CD4-positive, alpha-beta T cell treated with Interleukin-10 for 1 hour (primary cell): ENCODE measurements at regions not wholly inside any gene's neighbourhood (a gene's known extent, or its start where the extent isn't known, plus 50 kb on each side); places are given as distances from the start of the nearest gene placed in this dataset.
"Not testable (repeated sequence)": the region's sequence is repeated elsewhere in the genome, so short reads cannot be mapped to it uniquely, and the experiment has no call there.

Source experiments
- DNase-seq: peaks from one replicate; pipeline ENCODE4 v3.0.0-alpha.2; 2020

DNA sequence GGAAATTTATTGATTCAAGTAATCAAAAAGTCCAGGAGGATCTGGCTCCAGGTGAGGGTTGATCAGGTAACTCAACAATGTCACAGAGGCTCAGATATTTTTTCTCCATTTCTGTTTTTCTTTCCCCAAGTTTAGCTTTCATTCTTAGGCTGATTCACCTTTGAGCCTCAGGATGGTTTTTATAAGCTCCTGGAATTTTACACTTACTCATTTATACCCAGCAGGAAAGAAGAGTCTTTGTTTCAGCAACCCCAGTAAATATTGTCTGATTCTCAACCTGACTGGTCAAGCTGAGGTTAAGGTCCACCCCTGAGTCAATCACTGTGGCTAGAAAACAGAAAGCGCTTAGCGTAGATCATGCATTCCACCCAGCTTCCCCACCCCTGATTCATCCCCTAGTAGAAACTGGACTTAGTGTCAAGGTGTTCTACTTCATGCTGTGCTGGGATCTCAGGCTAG is 500.6 kb downstream of the KIF4B start:
- DNase-seq: no peak

DNA sequence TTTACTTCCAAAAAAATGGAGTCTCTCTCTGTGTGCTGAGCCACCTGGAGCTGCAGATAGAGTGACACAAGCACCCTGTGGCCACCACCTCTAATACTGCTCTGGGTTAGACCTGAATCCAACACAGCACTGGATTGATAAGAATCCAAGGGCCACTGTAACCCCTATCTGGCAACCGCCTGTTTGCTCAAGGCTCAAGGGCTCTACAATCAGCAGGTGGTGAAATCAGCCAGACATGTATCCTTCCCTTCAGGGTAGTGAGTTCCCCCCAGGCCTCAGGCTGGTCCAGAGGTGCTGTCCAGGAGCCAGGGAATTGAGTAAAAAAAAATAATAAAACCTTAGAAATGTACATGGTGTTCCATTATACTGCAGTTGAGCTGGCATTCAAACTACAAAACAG is 509.0 kb downstream of the KIF4B start:
- DNase-seq: no peak

DNA sequence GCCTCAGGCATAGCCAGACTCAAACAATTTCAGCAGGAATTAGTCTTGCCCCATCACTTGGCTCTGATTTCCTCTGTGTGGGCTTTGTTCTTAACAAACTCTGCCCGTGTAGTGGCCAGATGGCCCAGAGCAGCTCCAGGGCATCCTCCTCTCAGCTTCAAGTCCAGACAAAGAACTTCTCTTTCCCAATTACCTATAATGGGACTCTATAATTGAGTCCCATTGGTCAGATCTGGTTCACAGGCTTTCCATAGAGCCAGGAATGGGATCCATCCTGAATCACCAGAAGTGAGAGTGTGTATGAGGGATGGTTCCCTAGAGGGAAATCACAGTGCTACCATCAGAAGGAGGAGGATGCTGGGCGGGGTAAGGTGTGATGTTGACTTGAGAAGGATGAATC is 515.8 kb downstream of the KIF4B start:
- no peak for DNase-seq

DNA sequence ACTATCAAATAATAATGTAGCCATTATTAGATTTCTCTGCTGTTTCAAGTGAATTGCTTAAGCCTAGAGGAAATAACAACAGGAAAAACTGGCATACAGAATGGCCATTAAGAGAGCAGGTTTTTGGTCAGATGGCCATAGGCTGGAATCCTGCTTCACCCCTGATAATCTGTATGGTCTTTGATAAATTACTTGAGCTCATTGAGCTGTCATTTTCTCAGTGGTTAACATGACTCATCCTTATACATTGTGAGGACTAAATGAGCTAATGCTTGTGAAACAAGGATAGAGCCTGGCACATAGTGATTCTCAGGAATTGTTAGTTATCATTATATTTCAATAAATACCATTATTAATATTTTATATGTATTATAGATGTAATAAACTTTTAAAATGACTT is 516.5 kb downstream of the KIF4B start:
- no peak for DNase-seq

DNA sequence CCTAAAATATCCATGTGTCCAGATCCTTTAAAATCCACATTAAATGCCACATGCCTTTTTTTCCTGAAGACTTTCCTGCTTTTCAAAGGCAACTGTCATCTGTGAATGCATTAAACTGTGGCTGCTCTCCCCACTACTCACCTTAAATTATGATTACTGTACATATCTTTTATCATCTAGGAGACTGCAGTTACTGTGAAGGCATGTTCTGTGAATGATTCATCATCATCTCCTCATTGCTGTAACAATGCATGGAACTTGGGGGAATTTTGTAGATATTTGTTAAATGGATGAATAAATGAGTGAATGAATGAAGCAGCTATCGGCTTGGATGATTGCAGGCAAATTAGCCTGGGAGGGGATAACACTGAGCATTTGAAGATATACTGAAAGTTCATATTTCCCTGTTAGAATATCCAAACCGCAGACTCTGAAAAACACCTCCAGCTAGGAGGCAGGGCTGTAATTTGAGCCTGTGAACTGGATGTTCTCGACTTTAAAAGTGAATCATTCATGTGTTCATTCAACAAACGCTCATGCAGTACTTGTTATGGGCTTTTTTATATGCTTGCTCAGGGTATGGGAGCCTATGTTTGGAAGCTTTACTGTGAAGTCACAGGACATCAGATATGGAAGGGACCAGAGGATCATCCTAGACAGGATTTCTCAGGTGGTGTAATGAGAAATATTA is 519.2 kb downstream of the KIF4B start:
- no peak for DNase-seq

DNA sequence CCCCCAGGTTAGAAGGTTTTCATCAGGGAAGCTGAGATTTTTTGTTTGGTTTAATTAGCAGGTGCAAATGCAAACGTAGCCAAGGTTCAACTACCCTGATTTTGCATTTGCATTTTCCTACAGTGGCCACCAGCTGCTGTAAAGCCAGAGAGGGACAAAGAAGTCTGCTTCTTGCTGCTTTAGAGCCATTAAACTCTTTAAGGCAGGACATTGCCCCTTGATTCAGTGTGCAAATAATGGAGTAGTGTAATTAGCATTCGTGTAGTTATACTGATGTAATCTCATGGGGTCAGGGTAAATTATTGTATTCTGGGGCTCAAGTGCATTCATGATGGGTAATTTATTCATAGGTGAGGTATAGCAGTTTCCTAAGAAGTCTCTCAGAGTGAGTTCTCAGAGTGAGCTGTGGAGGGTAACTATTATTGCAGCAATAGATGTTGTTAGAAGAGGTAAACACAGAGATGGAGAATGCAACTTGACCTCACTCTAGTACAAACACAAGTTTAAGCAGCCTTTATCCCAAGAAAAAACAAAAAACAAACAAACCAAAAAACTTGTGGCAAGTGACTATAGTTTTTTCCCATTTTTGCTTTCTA is 526.5 kb downstream of the KIF4B start:
- no peak for DNase-seq

DNA sequence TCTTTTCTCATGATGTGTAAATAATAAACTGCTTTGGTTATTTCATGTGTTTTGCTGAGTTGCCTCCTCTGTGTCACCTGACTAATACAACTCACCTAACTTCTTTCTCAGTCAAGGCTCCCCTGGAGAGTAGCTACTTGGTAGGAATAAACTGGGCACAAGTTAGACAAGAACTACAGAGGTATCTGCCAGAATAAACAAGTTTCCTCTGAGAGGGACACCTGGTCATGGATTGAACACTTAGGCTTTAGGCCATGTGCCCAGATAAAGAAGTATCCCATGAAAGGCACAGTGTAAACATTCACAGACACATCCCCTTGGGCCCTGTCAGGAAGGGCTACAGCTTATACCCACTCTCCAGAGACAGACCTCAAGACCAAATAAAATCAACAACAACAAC is 532.5 kb downstream of the KIF4B start:
- no peak for DNase-seq

DNA sequence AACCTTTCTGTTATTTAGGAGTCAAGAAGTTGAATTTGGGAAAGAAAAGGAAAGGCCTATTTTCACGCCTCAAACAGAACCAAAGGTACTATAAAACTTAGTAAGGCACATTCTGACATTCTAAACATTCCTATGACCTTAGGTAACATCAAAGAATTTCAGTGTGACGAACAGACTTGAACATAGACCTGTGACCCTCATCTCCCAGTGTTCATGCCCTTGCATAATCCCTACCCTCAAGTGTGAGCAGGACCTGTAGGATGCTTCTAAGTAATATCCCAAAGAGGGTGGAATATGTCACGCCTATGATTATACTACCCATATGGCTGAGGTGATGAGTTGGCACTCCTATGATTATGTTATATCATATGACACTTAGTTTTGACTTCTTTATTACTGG is 540.9 kb downstream of the KIF4B start:
- DNase-seq: no peak

DNA sequence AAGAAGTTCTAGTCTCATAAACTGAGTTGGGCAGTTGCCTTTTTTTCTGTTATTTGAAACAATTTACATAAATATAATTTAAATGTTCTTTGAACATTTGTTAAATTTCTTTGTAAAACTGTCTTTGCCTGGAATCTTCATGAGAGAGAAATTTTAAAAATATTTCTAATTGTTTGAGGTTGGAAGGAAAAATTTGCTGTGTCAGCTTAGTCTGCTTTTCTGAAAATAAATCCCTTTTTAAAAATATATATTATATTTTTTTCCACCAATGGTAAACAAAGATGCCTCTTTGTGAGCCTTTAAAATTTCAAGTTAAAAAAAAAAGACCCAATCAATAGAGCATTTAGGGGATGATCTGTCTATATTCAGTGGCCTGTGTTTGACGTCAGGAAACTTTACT is 542.7 kb downstream of the KIF4B start:
- no peak for DNase-seq

DNA sequence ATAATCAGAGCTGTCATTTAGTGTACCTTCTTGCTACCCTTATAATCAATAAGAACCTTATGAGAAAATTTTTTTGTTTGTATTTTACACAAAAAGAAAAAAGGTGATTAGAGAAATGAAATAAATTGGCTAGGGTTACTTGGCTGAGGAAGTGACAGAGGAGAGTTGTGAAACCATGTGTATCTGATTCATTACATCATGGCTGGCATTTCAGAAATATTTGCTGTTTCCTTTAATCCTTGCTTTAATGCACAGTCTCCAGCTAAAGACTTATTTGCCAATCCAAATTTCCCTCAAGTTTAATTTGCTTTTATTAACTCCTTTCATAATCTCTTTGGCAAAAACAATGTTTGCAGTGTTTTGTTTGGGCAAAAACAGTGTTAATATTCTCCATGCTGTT is 543.1 kb downstream of the KIF4B start:
- DNase-seq: no peak

DNA sequence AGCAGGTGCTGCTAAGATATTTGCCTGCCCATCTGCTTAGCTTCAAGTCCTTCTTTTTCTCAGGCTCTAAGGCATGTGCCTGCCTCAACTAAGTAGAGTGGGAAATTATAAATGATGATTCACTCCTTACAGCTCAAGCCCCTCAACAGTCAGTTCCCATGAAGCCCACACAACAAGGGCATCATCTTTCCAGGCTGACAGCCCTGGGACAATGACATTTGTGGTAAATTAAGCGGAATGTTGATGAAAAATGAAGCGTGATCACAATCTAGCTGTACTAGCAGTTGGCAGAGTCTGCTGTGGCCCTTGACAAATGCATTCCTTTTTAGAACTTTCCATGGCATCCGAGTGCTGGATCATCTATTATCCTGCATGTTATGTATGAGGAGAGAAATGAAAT is 548.6 kb downstream of the KIF4B start:
- DNase-seq: no peak

DNA sequence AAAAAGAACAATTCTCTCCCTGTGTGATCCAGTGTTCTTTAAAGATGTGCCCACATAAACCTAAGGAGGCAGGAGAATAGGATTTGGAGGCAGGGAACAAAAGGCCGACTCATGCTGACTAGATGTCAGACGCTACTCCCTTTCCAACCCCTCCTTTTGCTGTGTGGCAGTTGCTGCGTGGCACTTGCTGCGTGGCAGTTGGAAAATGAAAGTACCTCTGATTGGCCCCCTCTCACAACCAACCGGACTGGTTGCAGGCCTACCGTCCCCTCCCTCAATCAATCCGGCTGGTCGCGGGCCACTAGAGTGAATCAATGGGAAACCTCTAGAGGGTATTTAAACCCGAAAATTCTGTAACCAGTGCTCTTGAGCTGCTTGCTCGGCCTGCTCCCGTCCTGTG is 551.0 kb downstream of the KIF4B start:
- no peak for DNase-seq

DNA sequence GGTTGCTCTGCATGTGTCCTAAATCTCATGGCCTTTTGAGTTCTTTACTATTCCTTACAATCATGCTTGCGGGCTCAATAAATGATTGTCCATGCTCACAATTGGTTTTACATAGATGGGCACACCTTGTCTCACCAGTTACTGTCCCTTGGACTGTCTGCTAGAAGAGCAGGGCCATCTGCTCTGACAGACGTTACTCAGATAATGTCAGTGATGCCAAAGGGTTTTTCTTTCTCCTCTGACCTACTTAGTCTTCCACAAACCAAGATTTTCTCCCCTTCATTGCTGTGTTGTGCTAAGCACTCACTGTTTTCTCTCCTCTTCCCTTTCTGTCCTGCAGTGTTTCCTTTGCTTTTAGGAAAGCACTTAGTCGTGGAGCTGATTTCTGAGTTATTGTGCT is 562.3 kb downstream of the KIF4B start:
- DNase-seq: no peak

DNA sequence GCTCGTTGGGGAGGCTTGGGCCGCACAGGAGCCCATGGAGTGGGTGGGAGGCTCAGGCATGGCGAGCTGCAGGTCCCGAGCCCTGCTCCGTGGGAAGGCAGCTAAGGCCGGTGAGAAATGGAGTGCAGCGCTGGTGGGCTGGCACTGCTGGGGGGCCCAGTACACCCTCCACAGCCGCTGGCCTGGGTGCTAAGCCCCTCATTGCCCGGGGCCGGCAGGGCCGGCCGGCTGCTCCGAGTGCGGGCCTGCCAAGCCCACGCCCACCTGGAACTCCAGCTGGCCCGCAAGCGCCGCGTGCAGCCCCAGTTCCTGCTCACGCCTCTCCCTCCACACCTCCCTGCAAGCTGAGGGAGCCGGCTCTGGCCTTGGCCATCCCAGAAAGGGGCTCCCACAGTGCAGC is 573.3 kb downstream of the KIF4B start:
- not testable (repeated sequence) for DNase-seq

DNA sequence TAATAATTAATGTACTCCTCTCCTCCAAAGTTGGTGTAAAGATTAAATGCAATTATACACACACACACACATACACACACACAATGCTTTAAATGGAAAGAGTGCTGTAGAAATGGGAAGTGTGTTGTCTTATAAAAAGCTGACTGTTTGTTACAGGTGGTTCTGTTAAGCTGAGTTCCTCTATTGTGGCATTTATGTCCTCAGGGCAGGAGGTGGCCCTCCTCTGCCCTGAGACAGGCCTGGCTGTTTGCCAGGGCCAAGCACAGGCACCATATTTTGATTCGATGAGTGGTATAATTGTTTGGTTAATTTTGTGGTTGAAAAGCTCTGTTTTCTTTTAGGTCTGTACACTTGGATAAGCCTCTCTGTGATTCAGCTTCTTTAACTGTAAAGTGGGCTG is 573.9 kb downstream of the KIF4B start:
- DNase-seq: no peak

DNA sequence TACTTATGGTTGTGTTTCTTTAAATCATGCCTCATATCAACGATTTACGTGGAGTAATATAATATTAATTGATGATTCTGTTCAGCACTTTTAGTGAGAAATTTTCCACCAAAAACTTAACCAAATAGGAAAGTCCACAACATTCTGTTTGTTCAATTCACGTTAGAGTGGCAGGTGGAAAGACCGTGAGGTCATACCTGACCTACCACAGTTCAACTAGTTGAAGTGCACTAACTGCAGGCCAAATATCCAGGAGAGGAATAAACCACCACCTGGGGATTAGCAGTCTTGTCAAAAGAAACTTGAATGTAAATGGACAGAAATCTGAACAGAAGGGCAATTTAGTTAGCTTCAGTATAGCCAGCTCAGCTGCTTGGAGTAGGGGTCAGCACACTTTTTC is 577.7 kb downstream of the KIF4B start:
- DNase-seq: no peak

DNA sequence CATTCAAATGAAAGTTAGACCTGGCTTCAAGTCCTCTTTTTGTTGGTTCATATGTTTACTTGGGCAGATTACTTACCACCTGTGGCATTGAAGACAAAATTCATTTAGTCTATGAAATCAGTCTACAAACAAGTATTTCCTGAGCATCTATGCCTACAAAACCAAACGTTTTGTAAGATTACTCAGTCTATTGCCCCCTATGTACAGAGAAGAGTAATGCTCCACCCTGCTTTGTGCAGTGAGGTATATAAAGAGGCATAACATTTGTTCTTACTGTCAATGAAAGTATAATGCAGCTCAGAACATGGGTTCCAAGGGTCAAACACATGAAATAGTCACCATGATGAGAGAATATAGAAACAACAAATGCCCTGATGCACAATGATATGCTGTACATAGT is 580.7 kb downstream of the KIF4B start:
- no peak for DNase-seq

DNA sequence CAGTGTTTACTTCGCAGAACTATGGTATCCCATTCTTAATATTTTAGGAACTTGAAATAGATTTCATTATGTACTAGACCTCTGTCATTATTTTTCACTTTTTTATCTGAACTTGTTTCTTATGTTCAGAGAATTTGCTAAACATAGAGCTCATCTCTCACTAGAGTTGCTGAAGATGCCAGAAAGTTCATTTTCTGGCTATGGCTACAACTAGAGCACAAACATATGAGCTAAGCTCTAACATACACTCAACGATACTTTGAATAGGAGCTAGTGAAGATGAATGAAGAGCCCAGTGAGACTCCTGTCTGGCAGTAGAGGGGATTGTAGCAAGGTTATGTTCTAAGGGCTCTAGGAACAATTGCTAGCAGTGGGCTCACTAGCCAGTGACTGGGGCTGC is 582.2 kb downstream of the KIF4B start:
- DNase-seq: no peak

DNA sequence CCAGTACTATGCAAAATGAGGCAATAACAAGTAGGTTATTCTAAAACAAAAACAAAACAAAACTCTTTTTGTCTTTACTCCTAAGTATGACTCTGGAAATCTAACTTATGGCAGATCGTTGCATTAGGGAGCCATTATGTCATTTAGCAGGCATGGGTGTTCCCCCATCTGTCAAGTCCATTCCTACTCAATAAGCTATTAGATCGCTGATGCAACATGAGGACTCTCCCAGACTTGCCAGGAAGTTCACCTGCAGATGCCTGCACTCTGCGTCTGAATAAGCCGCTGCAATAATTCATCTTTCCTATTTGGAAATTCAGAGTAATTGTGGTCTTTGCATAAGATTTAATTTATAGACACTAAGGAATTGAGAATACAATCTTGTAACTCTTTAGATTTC is 585.0 kb downstream of the KIF4B start:
- DNase-seq: no peak

DNA sequence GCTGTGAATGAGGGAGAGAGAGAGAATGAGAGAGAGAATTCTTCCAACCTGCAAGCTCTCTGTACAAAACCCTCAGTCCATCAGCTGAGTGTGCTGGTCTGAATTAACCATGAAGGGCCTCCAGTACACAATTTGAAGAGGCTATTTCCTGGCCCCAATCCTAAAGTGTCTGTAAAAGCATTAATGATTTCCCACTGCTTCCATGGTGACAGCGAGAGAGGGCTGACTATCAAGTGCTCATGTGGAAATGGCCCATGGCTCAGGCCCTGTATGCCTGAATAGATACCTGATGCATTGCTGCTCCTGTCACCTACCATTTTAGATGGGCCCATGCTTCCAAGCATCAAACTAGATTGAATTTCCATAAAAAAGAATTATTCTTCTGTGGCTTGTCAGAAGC is 592.4 kb downstream of the KIF4B start:
- no peak for DNase-seq

DNA sequence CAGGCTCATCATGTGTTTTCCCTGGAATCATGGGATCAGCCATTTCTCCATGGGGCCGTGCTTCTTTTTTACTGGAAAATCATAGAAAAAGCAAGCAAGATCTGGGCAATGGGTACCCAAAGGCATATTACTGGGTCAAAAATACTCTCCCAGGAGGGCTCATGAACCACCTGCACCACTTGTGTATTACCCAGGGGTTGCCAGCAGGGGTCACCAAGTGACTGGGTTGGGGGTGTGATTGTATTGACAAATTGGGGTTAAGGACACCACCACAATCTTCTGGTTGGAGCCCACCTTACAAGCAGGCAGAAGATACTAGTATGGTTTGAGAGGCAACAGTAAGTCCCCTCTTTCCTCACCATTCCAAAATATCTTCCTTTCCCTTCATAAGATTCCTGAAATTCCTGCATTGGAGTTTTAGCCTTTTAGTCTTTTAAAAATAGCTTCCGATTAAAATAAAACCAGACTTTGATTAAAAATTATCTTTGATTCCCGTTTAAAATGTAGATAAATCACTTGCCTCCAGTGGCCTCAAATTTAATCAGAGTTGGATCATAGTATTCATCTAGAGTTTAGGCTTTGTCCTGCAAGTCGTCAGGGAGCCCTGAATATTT is 603.3 kb downstream of the KIF4B start:
- DNase-seq: peak; percentile 49

DNA sequence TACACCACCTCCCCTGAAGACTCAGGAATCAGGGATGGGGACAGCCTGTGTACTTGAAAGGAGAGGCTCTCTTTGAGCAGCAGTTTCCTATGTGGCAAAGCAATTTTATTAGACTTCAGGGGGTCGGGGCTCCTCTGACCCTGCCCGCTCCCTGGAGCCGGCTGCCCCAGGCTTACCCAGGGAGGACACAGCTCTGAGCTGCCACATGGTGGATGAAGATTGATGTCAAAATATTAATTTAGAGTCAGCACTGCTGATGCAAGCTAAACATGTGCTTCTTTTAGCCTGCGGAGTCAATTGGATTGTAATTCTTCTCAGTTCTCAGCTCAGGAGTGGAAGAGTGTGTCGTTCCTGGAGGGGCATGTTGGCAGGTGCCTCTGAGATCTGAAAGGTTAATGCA is 606.1 kb downstream of the KIF4B start:
- no peak for DNase-seq

DNA sequence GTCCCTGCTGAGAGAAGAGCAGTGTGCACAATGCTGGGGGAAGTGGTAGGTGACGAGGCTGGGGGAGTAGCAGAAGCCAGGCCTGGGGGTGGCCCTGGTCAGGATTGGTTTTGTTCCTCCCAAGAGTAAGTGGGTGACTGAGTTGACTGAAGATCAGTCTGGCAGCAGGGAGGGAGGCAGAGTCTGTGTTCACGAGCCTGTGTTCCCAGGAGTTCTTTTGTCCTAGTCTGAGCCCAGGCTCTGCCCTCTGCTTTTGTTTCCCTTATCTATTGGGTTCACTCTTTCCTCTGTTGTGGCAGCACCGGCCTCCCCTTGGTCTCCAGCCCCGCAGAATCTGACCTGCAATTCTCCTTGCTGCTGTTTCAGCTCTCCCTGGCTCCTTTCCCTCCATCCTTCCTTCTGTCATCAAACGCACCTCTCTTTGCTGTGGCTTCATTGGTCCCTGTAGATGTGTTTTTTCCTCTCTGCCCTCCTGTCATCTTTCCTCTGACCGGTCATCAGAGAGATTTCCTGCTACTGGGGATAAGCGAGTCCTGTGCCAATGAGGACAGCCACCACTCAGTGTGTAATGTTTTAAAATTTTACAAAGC is 607.4 kb downstream of the KIF4B start:
- DNase-seq: no peak

DNA sequence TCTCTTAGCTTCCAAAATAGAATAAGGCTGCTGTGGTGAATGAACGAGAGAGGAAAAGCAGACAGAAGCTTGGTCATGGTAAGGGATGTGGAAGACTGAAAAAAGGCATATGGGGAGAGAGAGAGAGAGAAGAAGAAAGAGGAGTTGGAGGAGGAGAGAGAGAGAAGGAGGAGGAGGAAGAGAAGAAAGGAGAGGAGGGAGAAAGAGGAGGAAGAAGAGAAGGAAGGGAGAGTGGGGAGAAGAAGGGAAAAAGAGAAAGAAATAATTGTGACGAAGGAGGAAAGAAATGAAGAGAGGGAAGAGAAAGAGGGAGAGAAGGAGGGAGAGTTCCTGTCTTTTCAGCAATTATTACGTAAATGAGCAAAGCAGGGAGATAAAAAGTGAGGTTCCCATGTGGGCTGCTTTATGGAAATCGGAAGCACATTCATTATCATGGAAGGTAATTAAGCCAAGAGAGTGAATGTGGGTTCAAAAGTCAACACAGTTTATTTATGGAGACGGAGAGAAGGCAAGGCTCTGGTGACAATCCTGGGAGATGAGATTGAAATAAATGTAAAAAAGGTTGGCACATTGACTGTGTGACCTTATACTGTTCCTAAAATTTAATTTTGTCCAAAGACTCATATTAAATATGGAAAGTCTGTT is 611.2 kb downstream of the KIF4B start:
- no peak for DNase-seq
